H1 (cell line): ENCODE measurements at regions not wholly inside any gene's neighbourhood (a gene's known extent, or its start where the extent isn't known, plus 50 kb on each side); places are given as distances from the start of the nearest gene placed in this dataset.

ENCODE experiments used
- CTCF ChIA-PET: fragments of 300-600 bp; sonication (Branson Sonifier 250); formaldehyde crosslinking; loops from one replicate; lab custom pipeline; 2021; ENCODE audit not compliant: partially characterized antibody; lab: Charles Lee
- POLR2A ChIA-PET: fragments of 300-600 bp; sonication (Branson Sonifier 250); formaldehyde crosslinking; loops from one replicate; lab custom pipeline; 2021; ENCODE audit warnings: inconsistent platforms; ENCODE audit not compliant: partially characterized antibody; lab: Charles Lee
- DNase-seq, 2 experiments: peaks; one replicate each; pipeline versions ENCODE4 v3.0.0 to v3.0.0-alpha.2; 2010 to 2022; ENCODE audit warnings: low spot score in 2 of 2, low read depth in 1 of 2, mixed read lengths in 1 of 2
- FAIRE-seq: peaks from 2 replicates; lab custom pipeline; 2011; peaks lifted over from hg19 to GRCh38; lab: Jason Lieb, UNC
- H2AFZ ChIP-seq: 2 replicates; pipeline ENCODE4 v1.8.1; 2012; ENCODE audit warnings: low read length, inconsistent platforms
- H2AK5ac ChIP-seq: 2 replicates; pipeline ENCODE4 v1.6.1; 2013; ENCODE audit warnings: low read depth, low read length
- H2BK120ac ChIP-seq: replicated peaks from 2 replicates; pipeline ENCODE3; 2013; ENCODE audit warnings: low read depth, low read length, inconsistent platforms
- H2BK12ac ChIP-seq: 2 replicates; pipeline ENCODE4 v1.6.1; 2013; ENCODE audit warnings: low read depth, low read length
- H2BK15ac ChIP-seq: 2 replicates; pipeline ENCODE4 v1.6.1; 2013; ENCODE audit warnings: low read length
- H2BK20ac ChIP-seq: 2 replicates; pipeline ENCODE4 v1.6.1; 2013; ENCODE audit warnings: low read length
- H2BK5ac ChIP-seq: 2 replicates; pipeline ENCODE4 v1.6.1; 2013; ENCODE audit warnings: low read depth, low read length
- H3K14ac ChIP-seq: 2 replicates; pipeline ENCODE4 v1.6.1; 2013; ENCODE audit warnings: inconsistent platforms; ENCODE audit not compliant: insufficient read length
- H3K18ac ChIP-seq: 2 replicates; pipeline ENCODE4 v1.6.1; 2013; ENCODE audit warnings: low read length; ENCODE audit errors: extremely low read depth
- H3K23ac ChIP-seq: 2 replicates; pipeline ENCODE4 v1.6.1; 2013; ENCODE audit warnings: inconsistent platforms; ENCODE audit not compliant: insufficient read length
- H3K23me2 ChIP-seq: 2 replicates; pipeline ENCODE4 v1.6.1; 2013; ENCODE audit warnings: low read depth, low read length
- H3K27ac ChIP-seq: 2 replicates; pipeline ENCODE4 v1.6.1; 2011; ENCODE audit warnings: low read depth, low read length, inconsistent platforms
- H3K27me3 ChIP-seq, 4 experiments: replicated peaks in 1 of 4; 1 replicate in 1 of 4; 2 replicates in 3 of 4; pipeline versions ENCODE4 v1.6.1 to v1.8.1; 2011 to 2013; ENCODE audit warnings: low read length in 3 of 4, mild to moderate bottlenecking in 3 of 4, inconsistent platforms in 2 of 4, mixed read lengths in 2 of 4, moderate library complexity in 1 of 4; ENCODE audit not compliant: control insufficient read depth in 3 of 4, insufficient read depth in 3 of 4; ENCODE audit errors: extremely low read depth in 1 of 4
- H3K36me3 ChIP-seq, 4 experiments: 2 replicates each; pipeline versions ENCODE4 v1.6.1 to v1.8.1; 2011 to 2013; ENCODE audit warnings: mild to moderate bottlenecking in 4 of 4, low read length in 3 of 4, moderate library complexity in 2 of 4, control low read depth in 1 of 4, inconsistent platforms in 1 of 4; ENCODE audit not compliant: insufficient read depth in 4 of 4, control insufficient read depth in 2 of 4
- H3K4ac ChIP-seq: replicated peaks from 2 replicates; pipeline ENCODE3; 2013; ENCODE audit warnings: low read length, low read depth, mixed read lengths, inconsistent platforms; ENCODE audit not compliant: insufficient read length
- H3K4me1 ChIP-seq, 4 experiments: replicated peaks in 1 of 4; 1 replicate in 1 of 4; 2 replicates in 3 of 4; pipeline versions ENCODE4 v1.6.1 to v1.8.1; 2011 to 2013; ENCODE audit warnings: low read length in 3 of 4, inconsistent platforms in 2 of 4, mixed read lengths in 1 of 4; ENCODE audit not compliant: insufficient read depth in 4 of 4, control insufficient read depth in 3 of 4
- H3K4me2 ChIP-seq, 2 experiments: 2 replicates each; pipeline versions ENCODE4 v1.6.1 to v1.8.1; 2011 to 2013; ENCODE audit warnings: low read depth in 2 of 2, low read length in 2 of 2, control low read depth in 1 of 2, inconsistent platforms in 1 of 2, mild to moderate bottlenecking in 1 of 2; ENCODE audit not compliant: insufficient read depth in 1 of 2
- H3K4me3 ChIP-seq, 4 experiments: fragments of 200-600, 300-600 bp in 1 of 4; sonication (generic), shearing (Covaris generic), sonication (Bioruptor Twin) in 1 of 4; 2 replicates each; pipeline versions ENCODE4 v1.5.1 to v1.8.1; 2011 to 2016; ENCODE audit warnings: low read length in 4 of 4, low read depth in 3 of 4, control low read depth in 2 of 4, inconsistent platforms in 2 of 4, mild to moderate bottlenecking in 2 of 4, mixed read lengths in 1 of 4, moderate library complexity in 1 of 4; ENCODE audit not compliant: insufficient read depth in 2 of 4; ENCODE audit errors: extremely low read depth in 1 of 4
- H3K56ac ChIP-seq: replicated peaks from 2 replicates; pipeline ENCODE3; 2013; ENCODE audit warnings: low read depth, mild to moderate bottlenecking, mixed read lengths, low read length, inconsistent platforms; ENCODE audit not compliant: insufficient read length
- H3K79me1 ChIP-seq: 2 replicates; pipeline ENCODE4 v1.6.1; 2013; ENCODE audit warnings: low read depth, low read length, control low read depth
- H3K79me2 ChIP-seq, 2 experiments: 2 replicates each; pipeline versions ENCODE4 v1.6.1 to v1.8.1; 2012 to 2013; ENCODE audit warnings: low read length in 2 of 2, mild to moderate bottlenecking in 2 of 2, inconsistent platforms in 1 of 2; ENCODE audit not compliant: insufficient read depth in 2 of 2, control insufficient read depth in 1 of 2
- H3K9ac ChIP-seq, 4 experiments: replicated peaks in 1 of 4; 1 replicate in 1 of 4; 2 replicates in 3 of 4; pipeline versions ENCODE4 v1.6.1 to v1.8.1; 2011 to 2013; ENCODE audit warnings: low read depth in 3 of 4, low read length in 3 of 4, control low read depth in 2 of 4, mild to moderate bottlenecking in 2 of 4, moderate library complexity in 2 of 4, inconsistent platforms in 1 of 4; ENCODE audit errors: extremely low read depth in 1 of 4
- H3K9me3 ChIP-seq, 2 experiments: 2 replicates each; pipeline versions ENCODE4 v1.6.1 to v1.8.1; 2012 to 2013; ENCODE audit warnings: mild to moderate bottlenecking in 2 of 2, moderate library complexity in 2 of 2, control low read depth in 1 of 2, inconsistent platforms in 1 of 2, low read depth in 1 of 2, low read length in 1 of 2, mixed read lengths in 1 of 2; ENCODE audit not compliant: insufficient read depth in 2 of 2
- H4K20me1 ChIP-seq, 2 experiments: replicated peaks in 1 of 2; 2 replicates each; pipeline versions ENCODE3 to v1.8.1; 2011 to 2013; ENCODE audit warnings: inconsistent platforms in 2 of 2, low read length in 2 of 2, mild to moderate bottlenecking in 1 of 2; ENCODE audit not compliant: insufficient read depth in 2 of 2, control insufficient read depth in 1 of 2
- H4K5ac ChIP-seq: 2 replicates; pipeline ENCODE4 v1.6.1; 2013; ENCODE audit warnings: low read length, low read depth, mixed read lengths, inconsistent platforms; ENCODE audit not compliant: insufficient read length
- H4K8ac ChIP-seq: 2 replicates; pipeline ENCODE4 v1.8.0; 2013; ENCODE audit warnings: mild to moderate bottlenecking, moderate library complexity, low read length, inconsistent platforms; ENCODE audit not compliant: insufficient read depth; ENCODE audit errors: extremely low read depth
- H4K91ac ChIP-seq: replicated peaks from 2 replicates; pipeline ENCODE3; 2013; ENCODE audit warnings: low read length, mixed read lengths, inconsistent platforms; ENCODE audit not compliant: insufficient read length
- JUND ChIP-seq: IDR thresholded peaks from 2 replicates; pipeline ENCODE4 v1.6.1; 2011; ENCODE audit warnings: mild to moderate bottlenecking, improper control_type of control experiment, low read length
- WGBS, 2 experiments: shearing (Covaris generic) in 1 of 2; methylation state at CpG; one replicate each; pipeline versions ENCODE4 v1.1.6 to v1.1.7; 2013 to 2015; ENCODE audit warnings: low lambda C conversion rate in 2 of 2, mixed read lengths in 2 of 2, inconsistent platforms in 1 of 2, low coverage in 1 of 2, missing lambda C conversion rate in 1 of 2; ENCODE audit not compliant: insufficient replicate concordance in 2 of 2, insufficient coverage in 1 of 2, insufficient read length in 1 of 2; ENCODE audit errors: extremely low coverage in 1 of 2, missing lambda C conversion rate in 1 of 2; 5-methylcytosine and 5-hydroxymethylcytosine counted together

GRCh38 chr5:86679949-86680348 lies 62.2 kb downstream of the COX7C start:
- peaks cover 0 to 2% (median 0%) of the 10 kb centered on the region in 4 experiments; a peak in 1 of 7 replicates for H3K27me3 ChIP-seq
- H3K4me1 ChIP-seq, result peaks cover 0 to 3% (median 0%) of the 10 kb centered on the region in 4 experiments; a peak in 1 of 7 replicates
- FAIRE-seq (no peak), DNase-seq (no peak)
- no peak overlapping the region for H2BK20ac ChIP-seq
- no peak overlapping the region for H2BK12ac ChIP-seq
- H3K36me3 ChIP-seq, result no peaks in the 10 kb centered on the region
- H3K4ac ChIP-seq, result no peak overlapping the region
- H3K4me2 ChIP-seq, result no peak overlapping the region
- H2BK5ac ChIP-seq, result no peak overlapping the region
- no peak overlapping the region for H2BK120ac ChIP-seq
- no peak overlapping the region for H2AK5ac ChIP-seq
- no peaks in the 10 kb centered on the region for H3K23me2 ChIP-seq
- WGBS, 2 experiments, result 90% methylated on average over 2 of the region's 2 CpGs; no CpG with 5 or more reads in 1 of the 2 experiments
- no peak for TF ChIP-seq JUND
- no peak overlapping the region for H3K56ac ChIP-seq
- H3K9ac ChIP-seq, result no peak overlapping the region
- POLR2A ChIA-PET, result no interaction called here
- H4K8ac ChIP-seq, result no peak overlapping the region
- H3K18ac ChIP-seq, result no peak overlapping the region
- no peak overlapping the region for H4K5ac ChIP-seq
- no peaks in the 10 kb centered on the region for H3K79me2 ChIP-seq
- no peak overlapping the region for H2AFZ ChIP-seq
- no peak overlapping the region for H3K27ac ChIP-seq
- no peak overlapping the region for H3K4me3 ChIP-seq
- H3K14ac ChIP-seq, result no peak overlapping the region
- H3K79me1 ChIP-seq, result no peaks in the 10 kb centered on the region
- no peak overlapping the region for H3K23ac ChIP-seq
- no peaks in the 10 kb centered on the region for H4K20me1 ChIP-seq
- H2BK15ac ChIP-seq, result no peak overlapping the region
- CTCF ChIA-PET, result interaction anchor here (1.2 to 2.8 kb wide), 8 partner anchors 13 to 215 kb away, joined by 3 to 29 read pairs (median 5); no protein-coding TSS in a partner anchor
- H4K91ac ChIP-seq, result no peak overlapping the region
- H3K9me3 ChIP-seq, result no peaks in the 10 kb centered on the region
